ENCODE measurements at regions not wholly inside any gene's neighbourhood (a gene's known extent, or its start where the extent isn't known, plus 50 kb on each side); places are given as distances from the start of the nearest gene placed in this dataset.
"Not testable (repeated sequence)": the region's sequence is repeated elsewhere in the genome, so short reads cannot be mapped to it uniquely, and the experiment has no call there.

DNA sequence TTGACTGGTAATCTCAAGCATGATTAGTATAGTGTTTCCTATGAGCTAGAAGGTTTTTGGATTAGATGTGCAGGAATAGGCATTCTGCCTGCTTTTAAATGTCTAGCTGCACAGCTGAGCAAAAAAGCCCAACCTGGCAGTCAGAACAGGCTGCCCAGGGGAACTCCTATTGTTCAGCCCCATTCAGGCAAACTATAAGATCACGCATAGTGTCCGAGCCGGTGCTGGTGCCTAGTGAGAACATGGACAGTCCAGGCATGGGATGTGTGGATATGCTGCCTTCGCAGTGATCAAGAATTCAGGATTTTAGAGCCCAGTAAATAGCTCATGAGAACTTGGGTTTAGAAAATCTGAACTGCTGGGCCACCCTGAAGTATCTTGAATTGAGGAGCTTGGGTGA, 348.8 kb downstream of the UTRN start:
- DNase-seq = no peak

DNA sequence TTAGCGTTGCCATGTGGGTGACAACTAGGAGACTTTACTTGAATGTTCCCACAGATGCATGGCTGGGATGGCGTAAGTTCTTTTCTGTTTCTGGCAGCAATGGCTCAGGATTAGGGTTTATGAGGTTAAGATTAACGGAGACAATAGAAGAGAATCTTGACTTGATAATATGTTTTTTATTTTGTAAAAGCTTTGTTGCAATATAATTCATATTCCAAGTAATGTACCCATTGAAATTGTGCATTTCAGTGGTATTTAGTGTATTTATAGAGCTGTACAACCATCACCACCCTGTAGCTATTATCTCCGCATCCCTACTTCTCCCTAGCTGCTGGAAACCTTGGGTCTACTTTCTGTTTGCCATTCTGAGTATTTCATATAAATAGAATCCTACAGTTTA, 349.2 kb downstream of the UTRN start:
- no peak for DNase-seq

DNA sequence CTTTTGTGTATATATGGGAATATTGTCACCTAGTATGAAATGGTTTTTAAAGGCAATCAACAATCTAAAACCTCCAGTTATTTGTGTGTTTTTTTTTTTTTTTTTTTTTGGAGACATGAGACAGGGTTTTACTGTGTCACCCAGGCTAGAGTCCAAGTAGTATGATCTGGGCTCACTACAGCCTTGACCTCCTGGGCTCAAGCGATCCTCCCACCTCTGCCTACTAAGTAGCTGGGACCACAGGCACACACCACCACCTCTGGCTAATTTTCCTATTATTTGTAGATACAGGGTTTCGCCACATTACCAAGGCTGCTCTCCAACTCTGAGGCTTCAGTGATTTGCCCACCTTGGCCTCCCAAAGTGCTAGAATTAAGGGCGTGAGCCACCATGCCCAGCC, 349.9 kb downstream of the UTRN start:
- DNase-seq = no peak

DNA sequence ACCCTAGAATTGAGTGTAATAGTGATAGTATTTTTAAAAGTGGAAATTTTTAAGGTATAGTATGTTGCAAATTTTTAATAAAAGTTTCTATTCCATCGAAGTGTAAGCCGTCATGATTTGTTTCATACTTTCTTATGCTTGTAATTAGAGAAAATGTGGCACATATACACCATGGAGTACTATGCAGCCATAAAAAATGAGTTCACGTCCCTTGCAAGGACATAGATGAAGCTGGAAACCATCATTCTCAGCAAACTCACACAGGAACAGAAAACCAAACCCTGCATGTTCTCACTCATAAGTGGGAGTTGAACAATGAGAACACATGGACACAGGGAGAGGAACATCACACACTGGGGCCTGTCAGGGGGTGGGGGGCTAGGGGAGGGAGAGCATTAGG, 350.9 kb downstream of the UTRN start:
- not testable (repeated sequence) for DNase-seq

DNA sequence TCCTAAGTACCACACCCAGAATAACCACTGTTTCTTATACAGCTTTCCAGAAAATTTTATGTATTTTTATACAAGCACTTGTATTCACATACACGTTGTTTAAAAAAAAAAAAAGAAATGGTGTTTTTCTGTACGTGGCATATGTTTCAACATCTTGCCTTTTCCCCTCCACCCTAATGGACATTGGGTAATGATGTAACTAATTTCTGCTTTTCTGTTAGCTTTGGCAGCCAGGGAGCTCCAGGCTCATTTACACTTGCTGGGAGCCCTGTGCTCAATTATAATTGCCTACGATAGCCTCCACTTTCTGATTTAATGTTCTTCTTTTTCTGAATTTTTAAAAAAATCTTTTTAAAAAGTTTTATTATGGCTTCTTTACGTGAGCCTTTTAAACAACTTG, 352.4 kb downstream of the UTRN start:
- DNase-seq = no peak

DNA sequence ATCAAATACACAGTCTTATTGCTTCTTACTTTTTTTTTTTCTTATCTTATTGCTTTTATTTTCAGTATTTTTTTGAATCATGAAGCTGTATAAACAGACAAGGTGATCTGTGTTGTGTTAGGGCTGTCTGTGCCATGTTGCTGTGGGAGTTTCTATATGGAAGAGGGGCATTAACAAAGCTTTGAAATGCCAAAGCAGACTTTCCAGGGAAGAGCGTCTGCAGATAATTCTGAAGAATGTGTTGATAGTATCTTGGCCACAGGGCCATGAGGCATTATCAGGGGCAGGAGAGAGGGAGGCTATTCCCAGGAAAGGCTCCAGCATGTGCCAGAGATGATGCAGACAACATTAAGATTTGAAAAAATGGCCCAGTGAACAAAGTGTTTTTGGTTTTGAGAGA, 354.5 kb downstream of the UTRN start:
- DNase-seq = no peak

DNA sequence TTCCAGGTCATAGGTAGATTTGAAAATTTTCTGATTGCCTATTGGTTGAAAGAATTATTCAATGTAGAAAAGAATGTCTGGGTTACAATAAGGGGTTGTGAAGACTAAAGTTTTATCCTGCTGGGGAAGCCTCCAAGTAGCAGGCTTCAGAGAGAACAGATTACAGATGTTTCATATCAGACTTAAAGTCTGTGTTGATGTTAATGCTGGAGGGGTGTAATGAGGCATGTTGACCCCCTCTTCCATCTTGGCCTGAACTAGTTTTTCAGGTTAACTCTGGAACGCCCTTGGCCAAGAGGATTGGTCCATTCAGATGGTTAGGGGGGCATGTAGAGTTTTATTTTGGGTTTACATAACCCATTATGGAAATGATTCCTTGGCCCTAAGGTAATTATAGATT, 356.2 kb downstream of the UTRN start:
- DNase-seq = no peak

DNA sequence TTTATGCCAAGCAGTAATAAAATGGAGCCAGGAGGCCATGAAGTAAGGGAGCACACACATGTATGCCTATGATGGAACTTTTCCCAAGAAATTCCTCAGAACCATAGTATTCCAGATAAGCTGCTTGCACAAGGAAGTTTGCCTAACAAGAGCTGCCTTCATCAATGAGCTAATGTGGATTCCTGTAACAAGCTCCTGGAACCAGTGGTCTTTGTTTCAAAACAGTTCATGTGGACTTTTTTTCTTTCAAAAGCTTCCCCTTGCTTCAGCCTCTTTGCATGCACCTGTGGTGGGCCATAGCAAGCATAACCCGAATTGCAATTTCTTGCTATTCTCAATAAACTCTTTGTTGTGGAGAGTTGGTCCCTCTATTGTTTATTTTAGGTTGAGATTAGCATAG, 359.6 kb downstream of the UTRN start:
- DNase-seq = no peak

DNA sequence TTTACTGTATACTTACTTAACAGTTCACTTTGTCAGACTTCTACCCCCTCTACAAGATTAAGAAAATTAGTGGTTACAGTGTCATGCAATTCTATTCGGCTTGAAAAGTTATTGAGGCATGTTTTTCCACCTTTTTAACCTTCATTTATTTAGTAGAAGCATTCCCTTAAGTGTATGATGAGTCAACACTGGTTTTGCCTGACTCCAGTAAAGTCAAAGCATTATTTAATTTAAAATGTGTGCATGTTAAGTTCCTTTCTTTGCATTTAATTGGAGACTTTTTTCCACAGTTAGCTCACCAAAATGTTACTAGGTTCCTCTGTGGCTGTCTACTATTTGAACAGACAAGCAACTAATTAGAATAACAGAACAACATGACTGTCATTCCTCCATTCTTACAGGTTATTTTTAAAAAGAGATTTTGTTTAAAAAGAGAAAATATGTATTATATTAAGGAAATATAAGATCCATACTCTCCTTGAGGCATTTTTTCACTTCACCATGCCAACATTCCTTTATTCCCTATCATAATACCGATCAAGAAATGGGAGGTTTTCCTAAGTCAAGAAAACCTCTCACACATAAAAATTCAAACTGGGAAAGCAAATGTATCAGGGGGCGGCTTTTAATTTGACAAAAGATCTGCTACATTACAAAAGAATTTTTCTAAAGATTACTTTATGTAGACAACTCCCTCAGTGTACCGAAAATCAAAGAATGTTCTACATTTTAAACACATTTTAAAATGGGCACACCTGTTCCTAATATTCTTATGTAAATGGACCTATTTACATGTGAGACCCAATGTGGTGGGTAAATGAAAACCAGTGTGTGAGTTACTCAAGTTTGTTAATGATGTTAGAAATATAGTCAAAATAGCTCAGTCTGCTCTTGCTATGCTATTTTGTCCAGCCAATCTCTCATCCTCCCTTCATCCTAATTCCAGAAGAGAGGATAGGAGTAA, 361.2 kb downstream of the UTRN start:
- no peak for DNase-seq

DNA sequence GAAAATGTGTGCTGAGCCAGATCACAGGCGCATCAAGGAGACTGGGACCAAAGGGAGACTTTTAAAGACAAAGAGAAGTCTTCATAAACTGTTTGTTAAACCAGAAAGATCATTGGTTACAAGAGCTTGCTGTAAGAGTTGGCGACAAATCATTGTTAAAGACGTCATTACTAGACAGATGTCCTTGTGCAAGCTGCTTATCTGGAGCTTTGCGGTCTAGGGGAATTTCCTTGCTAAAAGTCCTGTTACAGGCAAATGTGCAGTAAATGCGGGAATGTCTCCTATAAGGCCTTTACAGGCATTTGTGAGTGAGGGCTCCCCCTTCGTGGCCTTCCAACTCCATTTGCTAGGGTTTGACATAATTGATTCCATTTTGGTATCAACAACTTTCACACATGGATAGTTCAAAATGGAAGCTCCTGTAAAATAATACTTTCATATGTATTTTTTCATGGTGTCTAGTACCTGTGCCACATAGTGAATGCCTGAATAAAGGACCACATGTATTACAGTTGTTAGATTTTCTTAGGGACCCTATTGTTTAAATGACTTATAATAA, 362.4 kb downstream of the UTRN start:
- no peak for DNase-seq

DNA sequence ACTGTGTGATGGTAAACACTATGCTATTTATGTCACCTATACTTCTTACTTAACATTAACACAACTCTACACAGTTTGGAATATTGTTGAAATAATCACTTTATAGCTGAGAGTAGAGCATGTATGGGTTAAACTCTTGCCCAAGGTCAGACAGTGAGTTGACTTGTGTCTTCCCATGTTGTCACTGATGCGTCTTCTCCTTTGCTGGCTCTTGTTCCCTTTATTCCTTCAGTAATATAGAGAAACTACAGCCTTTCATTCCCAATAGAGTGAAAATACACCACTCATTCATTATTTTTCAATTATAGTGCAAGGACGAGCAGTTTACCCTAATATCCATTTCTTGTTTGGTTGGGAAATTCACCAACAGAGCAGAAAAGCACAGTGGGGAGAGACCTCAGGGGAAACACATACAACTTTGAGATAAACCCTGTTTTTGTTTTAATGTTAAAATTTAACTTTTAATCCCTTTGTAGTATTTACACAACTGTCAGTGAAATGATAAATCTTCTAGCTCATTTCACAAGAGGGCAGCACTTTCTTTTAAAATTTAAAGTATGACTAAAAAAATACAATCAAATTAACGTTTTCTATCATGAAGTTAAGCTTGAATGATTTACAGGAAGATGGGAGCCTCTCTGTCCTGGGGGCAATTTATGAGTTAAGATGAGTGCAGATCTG, 363.0 kb downstream of the UTRN start:
- DNase-seq = no peak

DNA sequence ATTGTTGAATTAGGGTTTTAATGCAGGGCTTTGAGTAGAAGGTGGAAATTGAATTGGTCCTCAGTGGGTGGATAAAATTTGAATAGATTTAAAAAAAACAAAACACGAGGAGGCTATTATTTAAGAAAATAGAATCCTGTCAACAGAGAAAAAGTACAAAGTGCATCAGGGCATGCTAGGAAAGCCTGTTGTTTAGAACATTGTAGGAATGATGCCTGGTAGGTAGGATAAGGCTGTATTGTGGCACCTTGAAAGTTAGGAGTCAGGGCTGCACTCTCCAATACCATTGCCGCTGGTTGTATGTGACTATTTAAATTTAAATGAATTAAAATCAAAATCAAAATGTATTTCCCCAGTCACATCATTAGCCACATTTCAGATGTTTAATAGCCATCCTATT, 363.9 kb downstream of the UTRN start:
- DNase-seq = no peak

DNA sequence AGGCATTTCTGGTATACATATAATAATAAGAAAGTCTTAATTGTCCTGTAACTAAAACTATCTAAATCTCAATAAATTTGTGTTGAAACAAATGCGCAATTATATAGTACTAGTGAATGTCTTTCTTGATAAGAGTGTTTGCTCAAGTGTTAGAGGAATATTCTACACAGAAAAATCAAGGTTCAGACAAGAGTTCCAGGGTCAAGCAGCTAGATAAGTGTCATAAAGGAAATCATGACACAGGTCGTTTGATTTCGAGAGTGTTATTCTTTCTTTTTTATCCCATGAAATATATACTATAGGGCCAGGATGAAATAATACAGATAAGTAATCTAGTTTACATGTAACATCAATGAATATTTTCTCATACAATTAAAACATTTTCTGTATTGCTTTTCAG, 366.1 kb downstream of the UTRN start:
- DNase-seq = no peak

DNA sequence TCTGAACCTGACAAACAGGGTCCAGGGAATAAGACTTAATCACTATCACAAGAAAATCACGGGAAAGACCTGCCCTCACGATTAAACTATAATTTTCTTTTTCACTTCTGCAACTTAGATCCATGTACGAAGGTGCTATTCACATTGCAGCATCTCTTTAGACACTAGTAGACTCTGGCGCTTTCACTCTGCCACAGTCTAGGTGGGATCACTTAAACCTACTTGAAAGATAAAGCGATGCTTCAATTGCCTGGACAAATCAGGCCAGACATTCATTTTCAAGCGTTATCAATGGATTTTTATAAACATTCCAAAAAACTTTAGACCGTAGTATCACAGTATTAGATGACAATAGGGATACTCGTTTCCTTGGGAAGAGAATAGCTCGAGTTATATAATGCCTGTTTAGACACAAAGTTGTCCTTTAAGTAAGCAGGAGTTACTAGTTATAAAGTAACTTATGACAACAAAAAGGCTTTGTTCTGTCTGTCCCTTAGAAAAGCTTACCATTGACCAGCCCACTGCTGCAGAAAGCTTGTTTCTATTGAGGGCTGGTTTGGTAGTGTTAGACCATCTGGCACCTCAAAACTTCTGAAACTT, 367.3 kb downstream of the UTRN start:
- DNase-seq = no peak

DNA sequence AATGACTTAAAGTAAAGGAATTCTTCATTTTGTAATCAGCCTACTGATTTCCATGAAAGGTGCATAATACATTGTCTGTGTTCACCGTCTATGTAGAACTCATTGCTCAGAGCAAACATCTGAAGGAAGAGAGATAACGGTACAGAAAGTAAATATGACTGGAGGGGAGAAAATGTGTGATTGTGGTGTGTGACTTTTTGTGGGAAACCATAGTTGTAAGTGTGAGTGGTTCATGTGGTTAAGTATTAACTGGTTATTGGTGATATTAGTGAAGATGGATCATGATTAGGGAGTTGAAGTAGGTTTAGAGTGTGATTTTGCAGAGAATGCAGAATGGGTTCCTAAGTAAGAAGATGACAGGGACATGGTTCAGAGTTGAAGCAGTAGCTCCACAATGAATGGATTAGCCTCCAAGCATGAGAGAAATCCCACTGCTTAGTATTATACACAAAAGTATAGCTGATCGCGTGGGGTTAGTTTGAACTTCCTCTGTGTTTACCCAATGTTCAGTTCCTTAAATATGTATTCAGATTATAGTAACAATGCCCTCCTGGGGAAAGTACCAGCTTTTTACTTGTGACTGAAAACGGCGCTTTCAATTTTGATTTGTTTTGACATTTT, 368.9 kb downstream of the UTRN start:
- DNase-seq = no peak

DNA sequence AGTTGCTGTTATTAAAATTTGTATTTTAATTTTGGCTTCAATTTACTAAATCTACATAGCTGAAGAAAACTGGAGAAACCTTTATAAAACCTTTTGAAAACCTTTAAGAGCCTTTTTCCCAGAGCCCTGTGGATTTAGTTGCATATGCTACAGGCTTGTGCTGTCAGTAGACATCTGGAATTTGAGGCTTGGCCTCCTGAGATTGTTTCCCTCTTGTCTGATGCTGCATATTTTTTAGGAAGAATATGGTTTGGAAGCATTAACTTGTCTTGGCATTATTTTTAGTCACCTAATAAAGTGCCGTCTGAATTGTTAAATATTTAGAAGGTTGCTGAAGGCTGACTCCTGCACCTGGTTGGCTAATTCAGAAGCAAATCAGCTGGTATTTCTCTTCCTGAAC, 369.4 kb downstream of the UTRN start:
- no peak for DNase-seq

DNA sequence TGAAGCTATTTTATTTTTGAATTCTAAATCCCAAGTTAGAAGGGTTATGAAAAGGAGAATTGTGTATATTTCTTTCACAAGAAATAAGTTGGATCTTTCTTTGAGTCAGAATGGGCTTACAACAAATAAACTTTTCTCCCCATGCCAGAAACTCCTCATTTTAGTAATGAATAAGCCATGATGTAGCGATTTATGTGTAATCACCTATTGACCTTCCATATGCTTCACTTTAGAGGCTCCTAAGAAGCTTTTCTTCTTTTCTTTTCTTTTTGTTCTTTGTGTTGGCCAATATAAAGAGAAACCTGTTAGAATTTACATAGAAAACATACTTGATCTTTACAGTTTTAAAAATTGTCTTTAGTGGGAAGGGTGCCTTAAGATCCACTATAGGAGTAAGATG, 370.2 kb downstream of the UTRN start:
- no peak for DNase-seq

DNA sequence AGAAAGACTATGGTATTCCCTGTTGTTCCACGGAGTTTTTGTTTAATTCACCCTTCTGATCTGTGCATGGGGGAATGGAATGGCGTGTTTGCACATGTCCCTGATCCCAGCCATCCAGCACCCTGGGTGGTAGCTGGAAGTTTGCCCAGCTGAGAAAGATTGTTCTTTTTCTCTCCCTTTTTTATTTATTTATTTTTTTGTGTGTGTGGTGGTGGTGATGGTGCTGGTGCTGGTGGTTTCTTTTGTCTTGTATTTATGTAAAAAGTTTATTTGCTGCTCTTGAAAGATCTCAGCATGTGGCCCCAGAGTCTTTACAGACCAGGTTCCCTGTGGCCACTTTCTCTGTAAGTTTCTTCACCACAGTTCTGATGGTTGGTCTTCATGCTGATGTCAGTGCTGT, 372.6 kb downstream of the UTRN start:
- DNase-seq = no peak

DNA sequence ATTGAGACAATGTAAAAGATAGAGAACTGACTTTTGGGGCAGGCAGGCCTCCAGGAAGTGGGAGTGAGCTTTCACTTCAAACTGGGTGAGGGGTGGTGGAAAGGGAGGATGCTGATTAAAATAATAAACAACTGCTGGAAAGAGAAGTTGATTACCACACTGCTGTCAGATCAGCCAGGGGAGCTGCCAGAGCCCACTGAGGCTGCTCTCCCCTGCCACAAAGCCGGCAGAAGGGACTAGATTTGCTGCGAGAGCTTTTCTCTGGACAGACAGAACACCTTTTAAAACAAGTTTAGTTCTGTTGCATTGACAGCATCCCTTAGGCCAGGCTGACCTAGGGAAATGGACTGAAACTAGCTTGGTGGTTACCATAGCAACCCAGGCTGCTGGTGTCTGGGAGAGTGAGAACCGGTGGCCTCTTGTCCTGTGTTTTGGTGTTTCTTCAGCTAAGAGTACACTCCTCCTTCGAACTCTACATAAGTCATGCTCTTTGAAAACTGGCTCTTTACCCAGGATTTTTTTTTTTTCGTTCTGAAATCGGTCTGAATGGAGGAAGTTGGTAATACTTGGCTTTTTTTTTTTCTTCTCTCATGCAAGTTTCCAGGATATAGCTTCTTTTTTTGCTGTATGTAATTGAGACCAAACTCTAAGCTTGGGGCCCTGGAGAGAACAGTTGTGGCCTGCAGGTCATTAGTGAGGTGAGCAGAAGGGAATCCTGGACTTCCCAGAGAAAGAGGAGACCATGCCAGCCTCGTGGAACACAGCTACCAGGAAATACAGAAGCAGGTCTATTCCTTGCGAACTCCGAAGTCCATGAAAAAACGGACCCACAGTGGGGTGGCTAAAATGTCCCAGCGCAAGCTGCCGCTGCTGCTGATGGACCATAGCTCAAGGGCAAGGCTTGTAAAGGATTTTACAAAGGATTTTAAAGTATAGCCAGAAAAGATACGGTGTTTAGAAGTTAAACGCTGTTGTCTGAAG, 374.4 kb downstream of the UTRN start:
- DNase-seq = no peak

DNA sequence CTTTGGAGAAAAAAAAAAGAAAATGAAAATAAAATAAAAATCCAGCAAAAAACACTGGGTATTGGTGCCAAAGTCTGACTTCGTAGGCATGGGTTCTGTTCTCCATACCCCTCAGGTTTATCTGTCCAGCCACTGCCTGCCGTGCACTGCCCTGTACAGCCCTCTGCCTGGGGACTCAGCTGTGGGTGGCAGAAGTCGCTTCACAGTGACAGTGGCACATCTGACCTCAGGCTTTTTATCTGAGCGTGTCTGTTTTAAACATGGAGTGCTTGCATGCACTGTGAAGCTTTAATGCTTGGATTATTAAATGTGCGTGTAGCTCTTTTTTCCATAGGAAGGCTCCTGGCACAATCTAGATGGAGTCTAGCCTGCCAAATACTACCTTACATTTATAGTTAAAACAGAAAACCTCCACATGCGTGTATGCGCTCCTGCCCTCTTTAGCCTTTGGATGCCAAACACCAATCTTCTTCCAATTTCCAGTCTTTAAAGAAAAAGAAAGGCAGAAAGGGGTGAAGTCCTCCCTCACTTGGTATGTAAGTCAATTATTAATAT, 375.5 kb downstream of the UTRN start:
- DNase-seq = no peak

DNA sequence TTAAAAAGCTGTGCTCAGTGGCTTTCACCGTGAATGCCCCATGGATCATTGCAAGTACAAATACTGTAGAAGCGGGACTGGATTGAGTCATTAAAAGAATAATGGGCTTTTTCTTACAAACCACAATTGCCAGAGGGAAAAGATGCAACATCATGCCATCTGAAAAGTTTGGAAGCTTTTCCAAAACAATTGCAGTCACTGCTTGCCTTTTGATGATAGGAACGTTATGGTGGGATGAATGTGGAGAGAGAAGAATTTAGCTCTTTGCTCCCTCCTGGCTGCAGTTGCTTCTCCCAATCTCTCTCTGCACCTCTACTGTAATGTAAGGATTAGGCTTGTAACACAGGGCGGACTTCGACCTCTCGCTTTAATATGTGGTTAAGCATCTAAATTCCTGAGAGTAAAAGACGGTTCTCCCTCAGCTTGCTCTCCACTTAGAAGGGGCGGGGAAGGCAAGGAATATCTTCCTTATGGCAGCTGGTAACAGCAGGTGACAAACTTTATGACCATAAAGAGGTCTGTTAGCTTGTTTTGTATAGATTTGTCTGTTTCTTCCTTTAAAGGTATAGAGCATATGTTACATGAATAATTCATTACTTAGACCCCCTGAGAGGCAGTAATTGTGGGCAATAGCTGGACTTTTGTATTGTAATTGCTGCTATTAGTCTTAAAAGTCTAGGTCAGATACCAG, 376.1 kb downstream of the UTRN start:
- no peak for DNase-seq
